HT1080 (cell line): ENCODE measurements at regions not wholly inside any gene's neighbourhood (a gene's known extent, or its start where the extent isn't known, plus 50 kb on each side); places are given as distances from the start of the nearest gene placed in this dataset.
"Not testable (repeated sequence)": the region's sequence is repeated elsewhere in the genome, so short reads cannot be mapped to it uniquely, and the experiment has no call there.

ENCODE experiments used
- DNase-seq: peaks from one replicate; pipeline ENCODE4 v3.0.0-alpha.2; 2015; ENCODE audit warnings: low read depth

GRCh38 chr3:11739706-11740105 is 96.0 kb upstream of the VGLL4 start:
- DNase-seq: no peak

GRCh38 chr3:11739123-11739522 is 95.4 kb upstream of the VGLL4 start:
- DNase-seq: no peak

- DNase-seq: no peak
Observed at GRCh38 chr3:11737742-11738141, 94.0 kb upstream of the VGLL4 start.

DNA sequence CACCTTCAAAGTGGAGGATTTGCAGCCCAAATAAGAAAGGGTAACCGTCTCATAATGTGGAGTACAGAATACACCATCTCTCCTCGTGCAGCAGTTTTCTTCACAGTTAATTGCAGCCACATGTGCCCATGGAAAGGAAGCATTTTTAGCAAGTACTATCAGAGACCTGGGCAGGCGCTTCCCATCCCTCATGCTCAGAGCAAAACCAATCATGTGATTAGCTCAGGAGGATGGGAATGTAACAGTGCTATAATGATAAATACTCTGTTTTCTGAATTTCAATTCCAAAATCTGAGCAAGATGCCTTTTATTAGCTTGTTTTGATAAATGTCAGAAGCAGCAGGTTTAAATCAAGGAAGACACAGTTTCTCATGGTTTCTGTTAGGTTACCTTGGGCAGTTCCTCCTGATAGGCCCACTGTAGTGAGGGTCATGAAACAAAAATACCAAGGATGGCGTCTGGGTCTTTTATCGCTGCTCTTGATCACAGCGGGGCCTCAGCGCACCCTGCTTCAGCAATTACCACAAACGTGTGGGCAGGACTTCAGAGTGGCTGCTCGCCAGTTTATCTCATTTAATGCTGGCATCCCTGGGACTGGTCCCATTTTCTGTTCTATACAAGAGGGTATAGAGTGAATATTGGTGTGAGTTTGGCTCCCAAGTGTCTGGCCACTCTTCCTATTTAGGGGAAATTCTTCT is 92.6 kb upstream of the VGLL4 start:
- DNase-seq: no peak

DNA sequence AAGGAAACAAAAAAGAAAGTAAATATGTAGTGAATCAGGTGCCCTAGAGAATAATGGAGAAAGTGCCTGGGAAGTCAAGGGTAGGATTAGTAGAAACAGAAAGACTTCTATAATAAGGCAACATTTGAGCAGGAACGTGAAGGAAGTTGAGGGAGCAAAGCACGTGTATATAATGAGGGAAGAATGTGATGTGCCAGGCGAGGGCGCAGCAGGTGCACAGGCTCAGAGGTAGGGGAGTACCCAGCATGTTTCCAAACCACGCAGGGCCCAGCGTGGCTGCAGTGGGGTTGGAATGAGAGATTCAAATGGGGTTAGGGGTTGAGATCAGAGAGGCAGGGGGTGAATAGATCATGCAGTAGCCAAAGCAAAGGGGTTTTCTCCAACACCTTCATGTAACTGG is 91.9 kb upstream of the VGLL4 start:
- DNase-seq: no peak

DNA sequence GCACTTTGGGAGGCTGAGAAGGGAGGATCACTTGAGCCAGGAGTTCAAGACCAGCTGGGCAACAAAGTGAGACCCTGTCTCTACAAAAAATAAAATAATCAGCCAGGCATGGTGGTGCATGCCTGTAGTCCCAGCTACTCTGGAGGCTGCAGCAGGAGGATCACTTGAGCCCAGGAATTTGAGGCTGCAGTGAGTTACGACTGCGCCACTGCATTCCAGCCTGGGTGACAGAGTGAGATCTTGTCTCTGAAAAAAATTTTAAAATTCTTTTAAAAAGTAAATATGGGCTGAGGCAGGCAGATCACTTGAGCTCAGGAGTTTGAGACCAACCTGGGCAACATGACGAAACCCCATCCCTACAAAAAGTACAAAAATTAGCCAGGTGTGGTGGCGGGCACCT is 91.4 kb upstream of the VGLL4 start:
- DNase-seq: not testable (repeated sequence)

DNA sequence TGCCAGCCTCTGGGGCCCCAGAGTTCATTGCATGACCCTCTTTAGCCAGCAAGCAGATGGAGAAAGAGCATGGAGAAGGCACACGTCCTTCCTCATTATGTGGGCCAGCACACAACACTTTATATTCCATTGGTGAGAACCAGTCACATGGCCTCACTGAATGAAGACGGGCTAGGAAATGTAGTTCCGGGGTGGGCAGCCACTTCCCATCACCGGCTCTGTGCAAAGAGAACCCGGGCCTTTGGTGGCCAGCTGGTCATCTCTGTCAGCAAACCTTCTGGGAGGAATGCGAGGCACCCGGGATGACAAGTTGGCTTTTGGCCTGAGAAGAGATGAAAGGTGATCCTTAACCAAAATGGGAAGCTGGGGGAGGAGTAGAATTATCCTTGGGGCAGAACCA is 90.2 kb upstream of the VGLL4 start:
- no peak for DNase-seq

DNA sequence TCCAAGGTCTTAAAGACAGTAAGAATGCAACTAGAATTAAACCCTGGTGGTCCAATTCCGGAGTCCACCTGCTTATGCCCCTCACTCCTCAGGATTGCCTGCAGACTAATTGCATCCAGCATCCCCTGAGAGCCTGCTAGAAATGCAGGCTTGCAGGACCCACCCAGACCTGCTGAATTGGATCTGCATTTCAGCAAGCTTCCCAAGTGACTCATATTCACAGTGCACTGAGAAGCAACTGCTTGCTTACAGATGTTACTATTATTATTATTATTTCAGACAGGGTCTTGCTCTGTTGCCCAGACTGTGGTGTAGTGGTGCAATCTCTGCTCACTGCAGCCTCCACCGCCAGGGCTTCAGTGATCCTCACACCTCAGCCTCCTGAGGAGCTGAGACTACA is 83.5 kb upstream of the VGLL4 start:
- no peak for DNase-seq

- DNase-seq: no peak
Observed at GRCh38 chr3:11726146-11726545, 82.4 kb upstream of the VGLL4 start.

- DNase-seq: not testable (repeated sequence)
Observed at GRCh38 chr3:11725340-11725641, 81.6 kb upstream of the VGLL4 start.

GRCh38 chr3:11724615-11725339 is 81.1 kb upstream of the VGLL4 start:
- DNase-seq: no peak

- no peak for DNase-seq
Observed at GRCh38 chr3:11721479-11721878, 77.8 kb upstream of the VGLL4 start.

DNA sequence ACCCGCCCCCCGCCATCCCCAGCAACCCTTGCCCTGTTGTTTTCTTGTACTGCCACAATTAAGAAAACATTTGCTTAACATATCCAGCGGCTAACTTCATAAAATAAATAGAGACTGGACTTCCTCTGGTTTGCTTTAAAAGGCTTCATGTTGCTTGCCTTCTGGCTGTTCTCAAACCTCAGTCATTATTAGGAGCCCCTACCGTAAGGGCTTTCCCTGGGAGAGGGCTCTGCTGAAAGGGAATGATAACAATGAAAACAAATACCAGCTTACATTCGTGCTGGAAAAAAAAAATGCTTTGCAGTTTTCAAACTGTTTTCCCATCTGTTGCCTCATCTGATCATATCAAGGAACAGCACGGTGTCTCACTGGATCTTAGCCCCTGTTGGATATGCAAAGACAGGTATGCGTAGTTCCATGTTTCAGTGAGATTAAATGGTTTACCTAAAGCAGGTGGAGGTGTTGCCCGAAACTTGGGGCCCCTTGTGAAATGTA is 77.2 kb upstream of the VGLL4 start:
- DNase-seq: no peak

- peak; percentile 24 for DNase-seq
Observed at GRCh38 chr3:11720304-11720898, 76.7 kb upstream of the VGLL4 start.

DNA sequence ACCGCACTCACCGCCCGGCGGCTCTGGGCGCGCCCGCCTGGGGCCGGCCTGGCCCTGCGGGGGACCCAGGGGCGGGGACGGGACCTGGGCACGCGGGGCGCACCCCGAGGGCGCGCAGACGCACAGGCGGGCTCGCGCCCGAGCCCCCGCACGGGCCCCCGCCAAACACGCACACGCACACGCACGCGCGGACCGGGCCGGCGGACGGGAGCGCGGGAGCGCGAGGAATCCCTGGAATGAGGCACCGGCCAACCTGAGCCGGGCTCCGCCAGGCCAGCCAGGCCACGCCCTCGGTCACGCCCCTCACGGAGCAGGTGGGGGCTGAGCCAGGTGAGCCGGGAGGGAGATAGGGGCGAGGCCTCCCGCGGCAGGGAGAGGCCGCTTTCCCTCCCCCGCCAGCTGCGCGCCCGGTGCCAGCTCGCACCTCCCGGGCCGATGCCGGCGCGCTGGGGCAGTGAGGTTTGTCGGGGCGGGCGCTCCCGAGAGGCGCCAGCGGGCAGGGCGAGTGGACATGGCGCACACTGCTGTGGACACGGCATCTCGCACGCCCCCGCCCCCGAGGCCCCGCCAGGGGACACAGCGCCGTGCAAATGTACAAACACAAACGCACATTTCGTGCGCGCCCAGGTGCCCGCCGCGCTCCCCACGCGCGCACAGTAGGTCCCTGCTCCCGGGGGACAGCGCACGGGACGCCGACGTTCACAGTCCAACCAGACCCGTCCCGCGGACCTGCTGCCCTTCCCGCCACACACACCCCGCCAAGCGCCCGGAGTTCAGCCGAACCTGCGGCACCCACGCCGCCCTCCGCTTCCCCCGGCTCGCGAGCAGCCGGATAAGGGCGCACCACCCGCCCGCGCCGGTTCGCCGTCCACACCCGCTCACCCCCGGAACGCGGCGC is 75.9 kb upstream of the VGLL4 start:
- DNase-seq: peak; percentile 16

- peak; percentile 44 for DNase-seq
Observed at GRCh38 chr3:11718637-11719405, 75.1 kb upstream of the VGLL4 start.

- no peak for DNase-seq
Observed at GRCh38 chr3:11717768-11718636, 74.3 kb upstream of the VGLL4 start.

GRCh38 chr3:11717301-11717700 is 73.6 kb upstream of the VGLL4 start:
- DNase-seq: no peak

DNA sequence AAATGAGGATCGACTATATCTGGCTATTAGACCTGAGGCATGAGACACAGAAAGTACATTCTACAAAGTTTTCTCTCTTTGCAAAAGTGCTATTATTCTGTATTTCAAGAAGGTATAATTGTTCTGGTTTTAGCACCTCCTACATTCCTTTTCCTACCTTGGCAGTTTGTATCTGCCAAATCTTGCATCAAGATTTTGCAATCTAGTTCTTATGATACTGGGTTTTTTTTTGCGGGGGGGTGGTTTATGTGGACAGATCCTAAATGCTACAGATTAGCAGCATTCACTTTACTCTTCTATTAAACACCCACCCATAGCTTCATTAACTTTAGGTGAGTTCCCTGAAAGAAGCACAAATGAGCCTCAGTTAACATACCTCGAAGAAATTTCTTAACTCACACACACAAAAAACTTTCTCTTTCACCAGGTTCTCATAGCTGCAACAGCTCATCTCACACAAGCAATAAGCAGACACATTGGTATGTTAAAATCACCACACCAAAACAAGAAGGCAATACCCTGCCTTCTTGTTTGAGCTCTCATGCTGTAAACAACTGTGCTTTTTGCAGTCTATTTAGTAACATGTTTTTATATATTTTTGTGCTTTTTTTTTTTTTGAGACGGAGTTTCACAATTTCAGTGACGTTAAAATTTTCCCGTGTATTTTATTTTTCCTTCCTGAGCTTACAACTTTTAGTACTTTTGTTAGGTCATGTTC is 73.0 kb upstream of the VGLL4 start:
- no peak for DNase-seq
